K562 (cell line): ENCODE measurements at regions not wholly inside any gene's neighbourhood (a gene's known extent, or its start where the extent isn't known, plus 50 kb on each side); places are given as distances from the start of the nearest gene placed in this dataset.

Source experiments
- ATF1 ChIP-seq, 2 experiments: fragments of 450-650 bp in 1 of 2; IDR thresholded peaks; 2 replicates each; pipeline ENCODE4 v1.6.1; 2016; ENCODE audit warnings: missing compliant biosample characterization in 1 of 2, missing genetic modification characterization in 1 of 2
- ATF4 ChIP-seq: fragments of 450-650 bp; formaldehyde crosslinking; IDR thresholded peaks from 2 replicates; pipeline ENCODE4 v1.4.0; 2022; ENCODE audit warnings: mild to moderate bottlenecking, moderate library complexity
- ATF6 ChIP-seq: sonication (generic); formaldehyde crosslinking; IDR thresholded peaks from 2 replicates; pipeline ENCODE4 v1.4.0; 2020; ENCODE audit warnings: mild to moderate bottlenecking, missing genetic modification reagents
- DMBX1 ChIP-seq: fragments of 250-450 bp; sonication (Bioruptor Pico); IDR thresholded peaks from 2 replicates; pipeline ENCODE4 v1.8.0; 2022; ENCODE audit warnings: inconsistent platforms, mild to moderate bottlenecking, moderate library complexity, borderline replicate concordance
- ELK1 ChIP-seq: sonication (generic); formaldehyde crosslinking; IDR thresholded peaks from 2 replicates; pipeline ENCODE4 v1.8.1; 2022; ENCODE audit warnings: missing genetic modification reagents
- ERF ChIP-seq: fragments of 450-650 bp; formaldehyde crosslinking; IDR thresholded peaks from 2 replicates; pipeline ENCODE4 v1.4.0; 2020; ENCODE audit warnings: mild to moderate bottlenecking, mixed read lengths
- ETS2 ChIP-seq: IDR thresholded peaks from 2 replicates; pipeline ENCODE4 v1.6.1; 2016; ENCODE audit warnings: borderline replicate concordance, missing genetic modification characterization, mild to moderate bottlenecking, moderate library complexity, missing compliant biosample characterization; ENCODE audit not compliant: poor library complexity, severe bottlenecking
- EZH2 ChIP-seq: IDR thresholded peaks from 2 replicates; pipeline ENCODE4 v1.6.1; 2012; ENCODE audit warnings: low read depth, mild to moderate bottlenecking, inconsistent platforms, low read length, borderline replicate concordance
- KAT8 ChIP-seq: fragments of 450-650 bp; IDR thresholded peaks from 2 replicates; pipeline ENCODE4 v1.6.1; 2016; ENCODE audit warnings: low read depth, mild to moderate bottlenecking
- KDM2B ChIP-seq: fragments of 250-450 bp; sonication (Bioruptor Pico); IDR thresholded peaks from 2 replicates; pipeline ENCODE4 v1.8.0; 2021; ENCODE audit warnings: mild to moderate bottlenecking, moderate library complexity
- PHB ChIP-seq: fragments of 250-450 bp; sonication (Bioruptor Pico); IDR thresholded peaks from 2 replicates; pipeline ENCODE4 v1.5.0; 2021
- POLR3G ChIP-seq: IDR thresholded peaks from 2 replicates; pipeline ENCODE4 v1.6.1; 2011; ENCODE audit not compliant: insufficient read length, insufficient replicate concordance; ENCODE audit errors: extremely low read depth
- SREBF1 ChIP-seq: fragments of 150-350 bp; IDR thresholded peaks from 2 replicates; pipeline ENCODE4 v1.6.1; 2014; ENCODE audit warnings: antibody characterized with exemption, low read depth, low read length, borderline replicate concordance
- SRSF1 ChIP-seq: fragments of 200-400 bp; formaldehyde crosslinking; IDR thresholded peaks from 2 replicates; pipeline ENCODE4 v1.6.1; 2017; ENCODE audit warnings: mild to moderate bottlenecking, low read depth, low read length, moderate library complexity
- TCF3 ChIP-seq: sonication (generic); formaldehyde crosslinking; IDR thresholded peaks from 2 replicates; pipeline ENCODE4 v1.4.0; 2020; ENCODE audit warnings: mild to moderate bottlenecking, missing genetic modification reagents
- ZKSCAN1 ChIP-seq: fragments of 150-350 bp; IDR thresholded peaks from 2 replicates; pipeline ENCODE4 v1.6.1; 2016; ENCODE audit warnings: low read depth, low read length
- ZNF583 ChIP-seq: fragments of 250-450 bp; sonication (Bioruptor Pico); IDR thresholded peaks from 2 replicates; pipeline ENCODE4 v1.4.0; 2020
- TF ChIP-seq, protein P1 (sequence below): fragments of 250-450 bp; sonication (Bioruptor Pico); IDR thresholded peaks from 2 replicates; pipeline ENCODE4 v1.8.0; 2021; ENCODE audit warnings: moderate library complexity, mild to moderate bottlenecking, inconsistent platforms
- TF ChIP-seq, protein P2 (sequence below): fragments of 450-650 bp; IDR thresholded peaks from 2 replicates; pipeline ENCODE4 v1.6.1; 2016; ENCODE audit warnings: mild to moderate bottlenecking

DNA sequence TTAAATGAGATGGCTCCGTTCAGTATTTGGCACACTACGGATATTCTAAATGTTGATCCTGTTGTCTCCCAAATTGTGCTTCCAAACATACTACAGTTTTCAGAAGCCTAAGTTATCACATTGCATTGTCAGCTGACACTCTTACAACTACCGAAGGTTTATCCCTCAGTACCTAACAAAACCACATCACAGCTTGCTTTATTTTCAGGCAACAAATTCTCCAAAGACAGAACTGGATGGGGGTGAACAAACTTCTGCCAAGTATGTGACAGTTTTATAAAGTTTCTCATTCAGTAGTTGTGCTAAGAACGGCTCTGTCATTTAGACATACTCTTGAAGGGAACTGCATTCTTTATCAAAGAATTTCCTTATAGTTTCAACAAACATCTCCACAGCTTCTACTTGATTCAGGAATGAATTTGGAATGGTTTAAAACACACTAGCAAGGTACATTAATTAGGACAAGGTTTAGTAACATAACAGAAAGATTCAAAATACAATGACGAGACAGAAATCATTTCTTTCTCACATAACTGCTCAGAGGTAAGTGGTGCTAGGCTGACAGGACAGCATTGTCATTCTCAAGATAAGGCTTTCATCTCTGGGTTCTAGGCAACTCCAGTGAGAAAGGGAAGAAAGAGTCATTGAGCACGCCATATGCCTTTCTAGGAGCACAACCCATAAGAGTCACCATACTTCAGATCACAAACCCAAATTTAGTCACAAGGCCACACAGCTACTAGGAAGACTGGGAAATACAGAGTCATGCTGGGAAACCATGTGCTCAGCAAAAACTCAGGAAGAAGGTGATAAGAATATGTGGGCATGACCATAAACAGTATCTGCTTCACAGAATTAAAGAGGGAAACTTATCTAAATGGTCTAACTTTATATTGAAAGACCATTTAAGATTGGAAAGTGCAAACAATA lies 100.7 kb downstream of the DUSP6 start (continued):
- TF ChIP-seq EZH2: no peak
- TF ChIP-seq, protein P1, sequence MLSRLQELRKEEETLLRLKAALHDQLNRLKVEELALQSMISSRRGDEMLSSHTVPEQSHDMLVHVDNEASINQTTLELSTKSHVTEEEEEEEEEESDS (CRISPR knock-in tag): no peak
- no peak for TF ChIP-seq ATF1 (CRISPR knock-in tag; IDR thresholded peaks at IDR 0.05)
- TF ChIP-seq ATF1 (tag; IDR thresholded peaks at IDR 0.05): no peak
- TF ChIP-seq ERF: no peak
- no peak for TF ChIP-seq SREBF1
- no peak for TF ChIP-seq POLR3G
- 0 out of 2 replicates have a peak, but pooled peaks have one; percentile 28 for TF ChIP-seq ZNF583 (CRISPR knock-in tag)
- TF ChIP-seq SRSF1: no peak
- TF ChIP-seq ATF6: no peak
- no peak for TF ChIP-seq ZKSCAN1
- TF ChIP-seq PHB: no peak
- TF ChIP-seq, protein P2, sequence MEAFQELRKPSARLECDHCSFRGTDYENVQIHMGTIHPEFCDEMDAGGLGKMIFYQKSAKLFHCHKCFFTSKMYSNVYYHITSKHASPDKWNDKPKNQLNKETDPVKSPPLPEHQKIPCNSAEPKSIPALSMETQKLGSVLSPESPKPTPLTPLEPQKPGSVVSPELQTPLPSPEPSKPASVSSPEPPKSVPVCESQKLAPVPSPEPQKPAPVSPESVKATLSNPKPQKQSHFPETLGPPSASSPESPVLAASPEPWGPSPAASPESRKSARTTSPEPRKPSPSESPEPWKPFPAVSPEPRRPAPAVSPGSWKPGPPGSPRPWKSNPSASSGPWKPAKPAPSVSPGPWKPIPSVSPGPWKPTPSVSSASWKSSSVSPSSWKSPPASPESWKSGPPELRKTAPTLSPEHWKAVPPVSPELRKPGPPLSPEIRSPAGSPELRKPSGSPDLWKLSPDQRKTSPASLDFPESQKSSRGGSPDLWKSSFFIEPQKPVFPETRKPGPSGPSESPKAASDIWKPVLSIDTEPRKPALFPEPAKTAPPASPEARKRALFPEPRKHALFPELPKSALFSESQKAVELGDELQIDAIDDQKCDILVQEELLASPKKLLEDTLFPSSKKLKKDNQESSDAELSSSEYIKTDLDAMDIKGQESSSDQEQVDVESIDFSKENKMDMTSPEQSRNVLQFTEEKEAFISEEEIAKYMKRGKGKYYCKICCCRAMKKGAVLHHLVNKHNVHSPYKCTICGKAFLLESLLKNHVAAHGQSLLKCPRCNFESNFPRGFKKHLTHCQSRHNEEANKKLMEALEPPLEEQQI: no peak
- TF ChIP-seq DMBX1 (CRISPR knock-in tag): peak; percentile 88
- no peak for TF ChIP-seq KDM2B (CRISPR knock-in tag)
- no peak for TF ChIP-seq ETS2 (tag)
- TF ChIP-seq ATF4 (CRISPR knock-in tag): peak; percentile 18; the same call in 1 of the 2 replicates
- no peak for TF ChIP-seq KAT8
- no peak for TF ChIP-seq ELK1 (CRISPR knock-in tag)
- no peak for TF ChIP-seq TCF3 (CRISPR knock-in tag)
